Activated T-cell treated with anti-CD3 and anti-CD28 coated beads for 48 hours (primary cell): ENCODE measurements at regions not wholly inside any gene's neighbourhood (a gene's known extent, or its start where the extent isn't known, plus 50 kb on each side); places are given as distances from the start of the nearest gene placed in this dataset.

Experiments used
- DNase-seq: peaks from one replicate; pipeline ENCODE4 v3.0.0-alpha.2; 2020; ENCODE audit warnings: low read depth

DNA sequence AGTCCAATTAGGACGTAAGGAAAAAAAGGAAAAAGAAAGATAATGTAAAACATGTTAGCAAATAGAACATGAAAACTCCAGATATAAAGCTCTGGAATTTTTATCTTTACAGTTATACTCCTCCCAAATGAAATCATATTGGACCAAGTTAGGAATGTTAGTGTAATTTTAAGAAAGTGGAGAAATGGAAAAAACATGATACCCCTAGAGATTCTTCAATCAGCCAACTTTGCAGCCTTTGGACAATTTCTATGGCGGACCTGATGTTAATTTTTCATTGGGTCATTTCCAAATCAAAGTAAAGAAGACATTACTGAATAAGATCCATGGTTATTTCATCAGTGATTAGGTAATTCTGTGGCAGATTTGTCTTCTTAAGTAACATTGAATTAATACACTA, 748.7 kb downstream of the RFPL4B start:
- no peak for DNase-seq

DNA sequence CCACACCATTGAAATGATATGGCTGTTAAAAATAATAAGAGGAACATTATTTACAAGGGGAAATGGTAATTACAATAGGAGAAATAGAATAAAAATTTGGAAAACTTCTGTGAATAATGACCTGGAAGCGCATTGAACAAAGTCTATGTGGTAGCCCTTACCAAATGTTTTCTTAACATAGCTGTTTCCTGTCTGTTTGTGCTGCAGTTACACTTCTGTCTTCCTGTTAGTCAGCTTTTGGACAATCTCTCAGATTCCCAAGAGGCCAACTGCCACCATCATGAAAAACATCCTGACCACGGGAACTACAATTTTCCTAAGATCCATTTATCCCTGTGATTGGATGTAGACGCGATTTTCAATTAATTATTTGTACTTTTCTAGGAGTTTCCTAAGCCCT, 754.4 kb upstream of the MARCKS start:
- no peak for DNase-seq

DNA sequence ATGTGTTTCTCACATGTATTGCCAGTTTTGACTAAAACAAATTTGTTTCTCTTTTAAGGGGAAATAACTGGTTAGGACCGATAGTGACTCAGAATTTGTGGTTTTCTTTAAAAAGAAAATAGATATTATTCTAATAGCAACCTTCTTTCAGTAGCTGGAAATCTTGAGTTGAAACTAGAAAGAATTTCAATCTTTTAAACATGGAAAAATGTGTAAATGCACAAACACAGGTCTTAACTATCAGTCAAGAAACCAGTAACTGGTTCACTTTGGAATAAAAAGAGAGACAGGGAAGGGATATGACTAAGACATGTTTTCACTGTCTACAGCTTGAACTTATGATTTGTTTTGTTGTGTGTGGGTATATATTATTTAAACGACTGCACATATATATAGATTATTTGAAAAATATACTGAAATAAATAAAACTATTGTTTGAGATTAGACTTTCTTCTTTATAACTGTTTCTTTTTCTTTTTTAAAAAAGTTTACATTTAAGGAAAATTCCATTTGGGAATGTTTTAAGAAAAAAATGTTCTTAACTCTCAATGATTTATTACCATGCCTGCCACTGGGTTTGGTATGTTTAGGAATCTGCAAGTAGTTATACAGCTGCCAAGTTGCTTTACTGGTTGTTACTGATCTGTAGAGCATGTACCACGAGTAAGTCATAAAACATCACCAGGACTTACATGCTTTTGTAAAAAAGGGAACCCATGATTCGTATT, 753.3 kb upstream of the MARCKS start:
- DNase-seq = no peak

DNA sequence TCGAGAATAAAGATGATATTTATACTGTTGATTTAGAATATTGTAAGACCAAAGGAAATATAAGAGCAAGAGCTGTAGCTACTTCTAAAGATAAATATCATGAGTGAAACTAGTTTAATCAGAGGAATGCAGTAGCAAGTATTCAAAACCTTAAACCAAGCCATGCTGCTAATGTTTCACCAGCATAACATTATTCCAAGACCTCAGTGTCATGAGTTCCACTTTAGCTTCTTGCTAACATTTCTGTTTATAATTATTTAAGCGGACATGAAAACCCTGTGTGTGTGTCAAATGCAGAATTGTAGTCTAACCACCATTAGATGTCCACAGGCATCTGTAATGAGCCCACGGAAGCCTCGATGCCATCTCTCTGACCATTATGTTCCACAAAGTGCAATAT, 752.6 kb upstream of the MARCKS start:
- DNase-seq = no peak

DNA sequence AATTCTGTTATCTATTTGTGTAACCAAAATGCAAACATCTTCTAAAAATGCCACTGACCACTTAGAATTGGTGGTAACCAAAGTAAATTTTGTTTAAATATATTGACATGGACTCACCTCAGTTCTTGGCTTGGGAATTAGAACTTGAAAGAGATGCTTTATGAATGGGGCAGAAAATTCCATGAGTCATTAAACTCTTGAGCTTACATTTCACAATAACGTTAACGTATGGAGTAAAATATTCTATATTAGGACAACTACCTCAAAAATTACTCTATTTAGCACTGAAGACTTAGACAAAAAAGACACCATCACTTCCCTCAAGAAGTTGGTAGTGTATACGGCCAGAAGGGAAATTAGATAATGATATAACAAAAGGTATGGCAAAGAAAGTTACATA, 752.2 kb upstream of the MARCKS start:
- no peak for DNase-seq

DNA sequence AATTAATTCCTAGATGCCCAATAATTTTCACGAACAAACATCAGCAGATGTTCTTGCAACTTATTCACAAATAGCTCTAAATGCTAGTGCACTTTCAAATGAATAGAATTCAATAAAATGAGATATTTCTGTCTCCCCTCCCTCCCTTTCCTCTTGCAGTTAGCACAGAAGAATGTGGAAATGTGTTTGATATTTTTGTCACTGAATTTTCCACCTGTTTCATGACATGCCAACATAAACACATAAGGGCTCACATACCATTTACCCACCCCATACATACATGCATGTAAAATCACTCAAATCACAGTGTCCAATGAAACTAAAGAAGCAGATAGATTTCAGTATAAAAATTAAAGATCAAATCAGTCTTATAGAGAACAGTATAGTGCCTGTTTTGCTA, 746.9 kb upstream of the MARCKS start:
- no peak for DNase-seq

DNA sequence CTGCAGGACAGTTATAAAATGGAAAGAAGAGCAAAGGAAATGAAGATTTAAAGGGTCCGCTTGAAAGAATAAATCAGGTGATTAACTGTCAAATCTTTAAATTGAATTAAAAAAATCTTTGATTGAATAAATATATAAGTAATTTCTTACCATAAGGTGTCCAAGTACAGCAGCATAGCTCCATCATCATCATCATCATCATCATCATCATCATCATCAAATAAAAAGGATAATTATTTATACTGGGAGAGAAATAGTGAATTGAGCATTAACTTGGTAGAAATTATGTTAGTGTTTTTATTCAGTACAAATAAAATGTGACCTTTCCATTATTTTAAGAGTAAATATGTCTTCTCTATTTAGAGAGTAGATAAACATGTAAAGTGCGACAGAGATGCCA, 745.6 kb upstream of the MARCKS start:
- DNase-seq = no peak

DNA sequence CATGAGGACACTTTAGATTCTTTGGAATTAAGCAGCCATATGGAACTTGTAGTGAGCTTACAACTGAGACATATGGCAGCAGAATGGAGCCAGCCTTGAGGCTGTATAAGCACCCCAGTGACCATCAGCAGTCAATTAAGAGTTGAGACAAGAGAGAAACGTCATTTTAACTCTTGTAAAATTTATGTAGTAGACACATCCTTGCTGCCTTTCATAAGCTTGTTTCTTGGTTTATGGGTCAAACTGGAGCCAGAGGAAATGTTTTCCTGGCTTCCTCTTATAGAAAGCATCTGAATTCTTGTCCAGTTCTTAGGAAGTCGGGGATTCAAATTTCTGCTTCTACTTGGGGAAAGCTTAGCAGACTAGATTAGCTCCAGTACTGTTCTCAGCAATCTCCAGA, 745.1 kb upstream of the MARCKS start:
- DNase-seq = no peak

DNA sequence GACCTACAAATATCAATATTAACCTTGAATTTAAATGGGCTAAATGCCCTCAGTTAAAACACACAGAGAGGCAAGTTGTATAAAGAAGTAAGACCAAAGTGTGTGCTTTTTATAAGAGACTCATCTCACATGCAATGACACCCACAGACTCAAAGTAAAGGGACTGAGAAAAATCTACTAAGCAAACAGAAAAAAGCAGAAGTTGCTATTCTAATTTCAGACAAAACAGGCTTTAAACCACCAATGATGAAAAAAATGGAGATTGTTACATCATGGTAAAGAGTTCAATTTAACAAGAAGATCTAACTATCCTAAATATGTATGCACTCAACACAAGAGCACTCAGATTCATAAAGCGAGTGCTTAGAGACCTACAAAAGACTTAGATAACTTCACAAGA, 741.9 kb upstream of the MARCKS start:
- no peak for DNase-seq

DNA sequence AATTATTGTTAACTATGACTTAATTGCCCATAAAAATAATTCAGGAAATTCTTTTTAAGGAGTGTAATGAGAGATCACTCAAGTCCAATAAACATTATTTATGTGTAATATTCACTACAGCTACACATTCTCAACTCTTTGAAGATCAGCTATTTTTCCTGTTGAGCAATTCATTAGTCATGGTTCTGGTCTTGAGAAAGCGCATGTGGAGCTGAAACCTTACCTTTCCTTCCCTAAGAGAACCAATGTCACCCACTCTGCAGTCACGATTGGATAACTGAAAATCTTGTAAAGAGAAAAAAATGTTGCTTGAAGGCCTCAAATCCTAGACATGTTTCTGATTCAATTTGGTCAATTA, 736.9 kb upstream of the MARCKS start:
- DNase-seq = no peak

DNA sequence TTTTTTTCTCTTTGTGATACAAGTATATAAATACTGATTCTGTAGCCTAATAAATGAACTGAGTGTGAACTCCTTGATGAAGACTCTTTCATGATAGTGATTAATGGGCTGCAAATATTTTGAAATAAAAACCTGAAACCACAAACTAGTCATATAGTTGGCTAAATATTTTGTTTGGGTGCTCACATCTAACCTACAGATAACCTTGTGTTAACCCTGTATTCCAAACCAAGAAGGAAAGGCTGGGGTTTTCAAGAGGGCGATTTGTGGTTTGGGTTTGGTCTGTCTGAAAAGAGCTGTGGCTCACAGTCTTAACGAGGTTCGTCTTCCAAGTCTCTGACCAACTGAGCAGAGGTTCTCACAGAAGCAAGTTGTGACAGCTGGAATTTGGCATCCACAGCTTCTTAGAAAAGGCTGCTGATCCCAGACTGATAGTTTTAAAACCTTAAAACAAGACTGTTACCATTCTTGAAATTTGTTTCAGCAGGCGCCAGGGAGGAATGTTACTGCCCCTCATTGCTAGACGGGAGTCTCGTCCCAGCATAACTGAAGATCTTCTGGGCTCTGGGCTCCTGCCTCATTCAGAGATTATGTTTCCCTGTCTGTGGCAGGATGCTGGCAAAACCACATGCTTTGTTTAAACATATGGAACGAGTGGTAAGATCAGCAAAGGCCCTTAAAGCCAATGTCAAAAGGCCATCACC, 736.4 kb upstream of the MARCKS start:
- no peak for DNase-seq

DNA sequence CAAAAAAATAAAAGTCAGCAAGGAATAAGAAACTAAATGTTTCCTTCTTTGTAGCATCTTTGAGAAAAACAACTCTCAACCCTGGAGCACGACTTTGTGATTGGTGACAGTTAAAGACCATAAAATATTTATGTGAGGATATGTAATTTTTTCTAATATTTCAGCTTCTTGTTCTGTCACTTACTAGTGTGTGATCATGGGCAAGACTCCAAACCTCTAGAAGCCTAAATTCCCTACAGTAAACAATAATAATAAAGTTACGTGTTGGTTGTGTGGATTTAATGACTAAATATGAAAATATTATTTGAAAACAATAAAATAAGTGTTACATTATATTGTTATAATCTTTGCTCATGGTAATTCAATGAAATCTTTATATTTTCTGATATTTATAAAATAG, 735.6 kb upstream of the MARCKS start:
- no peak for DNase-seq

DNA sequence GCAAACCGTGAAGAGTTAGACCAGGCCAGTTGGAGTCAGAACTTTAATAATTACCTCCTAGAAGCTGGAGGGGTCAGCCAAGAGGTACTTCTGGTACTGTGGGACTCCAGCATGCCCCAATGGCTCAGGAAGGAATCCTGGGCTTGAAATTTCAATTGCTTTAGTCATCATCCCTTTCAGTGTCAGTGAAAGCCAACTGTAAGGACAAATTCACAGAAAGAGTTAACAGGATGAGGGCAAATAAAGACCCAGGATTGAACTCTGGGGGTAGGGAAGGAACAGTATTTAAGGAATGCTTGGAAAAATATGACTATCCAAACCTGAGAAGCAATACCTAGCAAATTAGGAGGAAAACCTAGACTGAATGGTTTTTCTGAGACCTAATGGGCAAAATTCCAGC, 735.1 kb upstream of the MARCKS start:
- no peak for DNase-seq

DNA sequence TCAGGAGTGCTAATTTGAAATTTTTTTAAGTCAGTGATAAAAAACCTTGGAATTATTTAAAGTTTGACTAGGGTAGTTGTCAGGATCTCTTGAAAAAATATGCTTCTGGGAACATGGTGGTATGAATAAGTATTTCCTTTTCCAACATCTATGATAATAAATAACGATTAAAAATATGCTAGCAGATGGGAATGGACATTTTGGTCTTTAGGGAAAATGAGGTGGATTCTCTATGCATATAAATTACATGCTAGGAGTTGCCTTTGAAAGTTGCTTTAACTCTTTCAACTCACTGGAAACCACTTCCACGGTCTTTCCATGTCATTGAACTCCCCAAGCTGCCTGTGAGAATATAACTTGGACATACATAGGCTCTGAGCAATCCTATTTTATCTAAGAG, 731.5 kb upstream of the MARCKS start:
- DNase-seq = no peak

DNA sequence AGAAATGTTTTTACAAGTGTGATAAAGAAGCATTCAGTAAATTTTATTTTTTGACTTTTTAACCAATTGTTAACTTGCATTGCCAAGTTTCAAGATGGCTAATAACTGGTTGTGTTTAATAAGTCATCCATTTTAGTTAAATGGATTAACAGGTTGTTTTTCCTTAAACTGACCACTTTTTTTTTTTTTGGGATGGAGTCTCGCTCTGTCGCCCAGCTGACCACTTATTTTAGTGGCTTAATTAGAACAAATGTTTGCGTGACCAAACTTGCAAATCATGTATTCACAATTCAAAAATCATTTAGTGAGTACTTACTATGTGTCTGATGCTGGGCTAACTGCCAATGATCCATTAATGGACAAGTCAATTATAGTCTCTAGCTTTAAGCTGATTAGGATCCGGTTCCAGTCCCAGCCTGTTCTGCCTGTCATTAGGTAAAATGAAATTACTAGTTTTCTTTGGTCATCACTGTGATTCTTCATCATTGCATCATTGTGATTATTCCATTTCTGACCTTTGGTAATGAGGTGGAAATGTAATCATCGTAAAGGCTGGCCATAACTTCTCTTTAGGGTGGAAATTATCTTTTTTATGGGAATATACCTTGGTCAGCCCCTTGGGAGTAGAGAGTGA, 729.2 kb upstream of the MARCKS start:
- DNase-seq = no peak

DNA sequence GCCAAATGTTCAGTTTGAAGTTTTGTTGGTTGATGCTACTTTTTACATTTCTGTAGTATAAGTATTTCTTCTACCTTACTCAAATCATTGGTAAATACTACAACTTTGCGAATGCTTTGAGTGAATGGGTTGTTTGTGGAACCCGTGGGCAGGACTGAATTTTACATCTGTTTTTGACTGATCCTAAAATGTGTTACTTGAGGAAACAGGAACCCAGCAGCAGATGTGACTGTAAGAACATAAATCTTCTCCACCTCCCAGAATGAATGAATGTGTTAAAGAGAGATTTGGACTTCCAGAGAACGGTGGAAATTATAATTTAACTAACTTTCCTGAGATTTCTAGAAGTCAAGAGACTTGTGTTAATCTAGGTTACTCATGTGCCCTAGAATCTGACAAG, 728.5 kb upstream of the MARCKS start:
- no peak for DNase-seq

DNA sequence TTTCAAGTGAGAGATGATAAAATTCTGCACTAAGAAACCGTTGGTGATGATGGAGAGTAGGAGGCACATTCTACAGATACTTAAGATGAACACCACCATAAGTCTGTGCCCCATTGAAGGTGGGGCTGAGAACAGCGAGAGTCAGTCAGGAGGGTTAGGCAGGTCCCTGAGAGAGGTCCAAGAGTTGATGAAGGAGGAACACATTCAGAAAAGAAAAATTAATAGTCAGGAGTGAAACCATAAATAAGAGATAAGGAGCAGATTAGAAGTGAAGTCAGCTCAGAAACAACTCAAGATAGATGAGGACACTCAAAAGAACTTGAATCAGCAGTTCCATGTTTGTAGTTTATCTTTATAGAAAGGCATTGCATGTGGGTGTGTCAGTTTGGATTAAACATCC, 727.2 kb upstream of the MARCKS start:
- no peak for DNase-seq

DNA sequence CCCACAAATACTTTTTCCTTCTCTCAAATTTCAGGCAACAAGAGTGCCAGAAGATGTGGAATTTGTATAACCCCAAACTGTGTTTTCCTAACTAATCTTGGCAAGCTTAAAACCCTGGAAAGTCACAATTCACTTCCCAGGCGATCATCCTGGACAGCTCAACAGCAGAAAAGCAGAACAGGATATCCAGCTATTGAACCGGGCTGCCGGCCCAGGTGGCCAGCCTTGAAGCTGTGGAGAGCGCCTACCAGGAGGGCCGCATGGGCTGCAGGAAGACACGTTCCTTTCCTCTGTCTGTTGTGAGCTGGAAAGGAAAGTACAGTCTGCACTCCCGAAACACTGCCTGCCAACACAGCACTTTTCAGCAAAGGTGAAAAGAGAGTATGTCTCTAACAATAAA, 719.7 kb upstream of the MARCKS start:
- DNase-seq = no peak

DNA sequence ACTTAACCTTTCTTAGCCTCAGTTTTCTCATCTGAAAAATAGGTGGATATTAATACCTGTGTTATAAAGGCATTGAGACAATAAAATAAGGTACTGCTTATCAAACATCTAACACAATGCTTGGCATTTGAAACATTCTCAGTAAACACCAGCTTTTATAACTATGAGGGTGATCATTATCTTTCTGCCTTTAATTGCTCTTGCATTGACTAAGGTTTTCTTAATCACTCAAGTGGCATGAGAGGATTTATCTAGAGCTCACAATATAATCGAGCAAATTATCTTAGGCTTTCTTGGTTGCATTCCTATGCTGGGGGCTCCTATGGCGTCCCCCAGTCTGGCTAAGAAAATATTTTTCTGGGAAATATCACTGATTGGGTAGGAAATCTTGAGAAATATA, 716.4 kb upstream of the MARCKS start:
- no peak for DNase-seq

DNA sequence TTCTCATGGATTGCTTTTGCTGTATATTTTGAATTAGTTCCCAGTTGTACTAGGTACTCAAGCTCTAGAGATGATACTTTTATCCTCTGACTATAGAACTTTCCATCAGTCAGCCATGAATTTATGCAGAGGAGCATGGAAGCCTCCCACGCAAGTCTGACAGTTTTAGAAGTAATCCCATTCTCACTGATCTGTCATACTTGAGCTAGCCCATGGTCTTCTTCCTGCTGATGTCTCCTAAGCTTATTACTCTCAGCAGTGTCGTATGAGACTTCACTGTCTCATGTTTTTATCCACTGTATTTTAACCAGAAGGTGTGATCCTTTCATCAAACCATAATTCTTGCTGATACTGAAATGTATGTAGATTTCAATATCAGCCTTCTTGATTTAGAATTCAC, 715.2 kb upstream of the MARCKS start:
- DNase-seq = no peak

DNA sequence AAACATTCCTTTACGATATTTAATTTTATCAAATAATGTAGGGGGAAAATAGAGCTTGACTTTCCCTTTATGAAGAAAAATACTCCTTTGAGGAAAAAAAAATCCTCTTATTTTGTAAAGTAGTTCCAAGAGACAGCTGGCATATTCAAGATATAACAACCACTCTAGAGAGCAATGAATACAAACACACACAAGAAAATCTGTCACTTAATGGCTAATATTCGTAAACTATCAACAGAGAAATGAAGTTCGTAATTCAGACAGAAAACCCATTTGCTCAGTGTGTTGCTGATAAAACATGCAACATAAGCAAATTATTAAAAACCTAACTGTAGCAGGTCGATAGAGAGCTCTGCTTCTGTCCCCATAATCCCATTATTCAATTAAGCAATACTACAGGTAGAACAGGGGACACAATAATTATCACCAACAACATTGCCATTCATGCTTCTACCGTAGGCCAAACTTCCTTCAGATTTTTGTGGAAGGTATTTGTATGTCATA, 714.4 kb upstream of the MARCKS start:
- DNase-seq = no peak

DNA sequence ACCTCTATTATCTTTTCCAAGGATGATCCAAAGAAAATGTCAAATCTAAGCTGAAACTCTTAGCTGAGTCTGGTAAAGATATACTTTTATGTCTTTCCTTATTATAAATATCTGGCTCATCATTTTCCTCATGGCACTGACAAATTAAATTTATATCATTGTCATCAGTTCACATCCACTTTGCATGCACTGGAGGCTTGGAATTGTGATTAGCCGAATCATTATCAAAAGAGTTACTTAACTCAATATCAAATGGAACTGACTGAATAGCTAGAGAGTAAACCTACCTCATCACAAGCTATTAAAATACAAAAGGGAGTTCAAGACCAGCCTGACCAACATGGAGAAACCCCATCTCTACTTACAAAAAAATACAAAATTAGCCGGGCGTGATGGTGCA, 713.9 kb upstream of the MARCKS start:
- no peak for DNase-seq

DNA sequence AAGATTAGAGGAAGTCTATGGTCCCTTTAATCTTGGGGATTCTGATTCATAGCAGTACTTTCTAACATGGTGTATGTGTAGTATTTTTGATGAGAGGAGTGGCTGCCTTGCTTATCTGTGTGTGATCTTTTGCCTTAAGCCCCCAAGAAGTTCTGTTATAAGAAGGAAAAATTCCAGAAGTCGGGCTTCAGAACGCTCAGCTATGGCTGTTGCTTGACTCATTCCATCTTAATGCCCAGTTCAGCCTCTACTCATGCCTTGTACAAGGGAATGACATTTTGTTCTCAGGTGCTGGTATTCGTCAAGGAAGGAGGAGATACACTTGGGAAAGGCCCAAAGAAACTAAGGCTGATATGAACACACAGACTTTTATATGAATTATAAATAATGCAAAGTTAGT, 713.0 kb upstream of the MARCKS start:
- no peak for DNase-seq

DNA sequence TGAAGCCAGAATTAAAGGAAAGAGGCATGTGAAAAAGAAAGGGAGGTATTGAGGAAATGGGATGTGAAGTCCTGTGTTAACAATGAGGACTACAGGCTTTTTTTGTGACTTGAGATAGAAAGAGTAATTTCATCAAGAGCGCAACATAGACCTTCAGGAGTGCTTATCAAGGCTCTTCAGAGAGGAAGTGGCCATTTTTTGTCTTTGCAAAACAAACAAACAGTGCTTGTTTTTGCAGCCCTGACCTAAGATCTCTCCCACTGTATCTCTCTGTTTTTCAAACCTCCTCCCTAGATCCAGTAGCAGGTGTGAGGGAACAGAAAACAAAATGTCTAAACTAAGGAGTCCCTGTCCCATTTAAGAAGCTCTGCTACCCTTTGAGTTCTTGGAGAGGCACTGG, 710.3 kb upstream of the MARCKS start:
- DNase-seq = no peak
